GM18858 (cell line): ENCODE measurements at regions not wholly inside any gene's neighbourhood (a gene's known extent, or its start where the extent isn't known, plus 50 kb on each side); places are given as distances from the start of the nearest gene placed in this dataset.
"Not testable (repeated sequence)": the region's sequence is repeated elsewhere in the genome, so short reads cannot be mapped to it uniquely, and the experiment has no call there.

Source experiments
- ATAC-seq: cut with Tn5 transposase; IDR thresholded peaks from one replicate; pipeline ENCODE4 v1.9.1; 2021; ENCODE audit not compliant: unreplicated experiment

DNA sequence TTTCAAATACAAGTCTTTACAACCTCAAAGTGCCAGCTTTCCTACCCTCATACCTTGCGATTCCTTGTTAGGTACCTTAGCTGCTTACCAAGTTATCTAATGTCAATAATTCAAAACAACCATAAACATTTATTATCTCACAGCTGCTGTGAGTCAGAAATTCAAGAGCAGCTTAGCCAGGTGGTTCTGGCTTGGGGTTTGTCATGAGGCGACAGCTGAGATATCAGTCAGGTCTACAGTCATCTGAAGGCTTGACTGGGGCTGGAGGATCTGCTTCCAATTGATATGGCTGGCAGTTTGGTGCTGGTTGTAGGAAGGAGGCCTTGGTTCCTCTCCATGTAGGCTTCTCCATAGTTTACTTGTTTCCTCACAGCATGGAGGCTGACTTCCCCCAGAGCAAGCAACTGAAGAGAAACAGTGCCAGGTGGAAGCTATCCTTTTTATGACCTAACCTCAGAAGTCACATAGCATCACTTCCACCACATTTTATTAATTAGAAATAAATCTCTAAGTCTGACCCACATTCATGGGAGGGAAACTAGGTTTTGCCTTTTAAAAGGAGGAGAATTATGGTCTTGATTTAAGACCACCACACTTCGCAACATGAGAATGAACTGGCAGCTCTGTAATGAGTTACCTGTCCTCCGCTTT is 103.3 kb upstream of the FGGY start:
- no peak for ATAC-seq

DNA sequence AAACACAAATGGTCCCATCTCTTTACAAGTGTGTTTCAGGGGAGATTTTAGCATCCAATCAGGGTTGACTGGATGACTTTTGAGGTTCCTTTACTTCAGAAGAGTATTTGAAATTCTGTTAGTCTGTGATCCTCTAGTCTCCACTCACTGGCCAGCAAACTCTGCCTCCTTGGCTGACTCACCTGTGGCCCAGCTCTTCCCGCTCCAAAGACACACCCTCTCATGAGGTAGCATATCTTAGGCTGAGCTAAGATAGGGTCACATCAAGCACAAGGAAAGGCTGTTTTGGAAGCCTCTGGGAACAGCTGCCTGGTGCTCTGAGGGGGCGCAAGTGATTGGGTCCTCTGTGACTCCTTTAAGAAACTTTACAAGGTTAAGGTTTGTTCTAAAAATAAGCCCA is 102.3 kb upstream of the FGGY start:
- no peak for ATAC-seq

DNA sequence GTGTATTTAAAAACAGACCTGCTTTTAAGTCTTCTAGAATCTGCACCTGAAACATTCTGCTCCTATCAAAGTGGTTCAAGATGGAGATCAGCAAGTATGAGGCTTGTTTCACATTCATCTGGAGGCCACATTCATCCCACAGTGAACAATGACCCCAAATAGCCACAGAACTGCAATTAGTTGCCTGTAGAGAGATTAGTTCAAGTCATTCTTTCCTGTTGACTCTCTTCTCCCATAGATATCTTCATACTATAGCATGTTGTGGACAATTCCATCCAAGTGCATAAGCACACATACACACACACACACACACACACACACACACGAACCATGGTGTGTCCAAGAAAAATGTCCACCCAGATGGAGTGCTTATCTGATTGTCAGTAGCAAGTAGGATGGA is 101.7 kb upstream of the FGGY start:
- ATAC-seq: no peak

DNA sequence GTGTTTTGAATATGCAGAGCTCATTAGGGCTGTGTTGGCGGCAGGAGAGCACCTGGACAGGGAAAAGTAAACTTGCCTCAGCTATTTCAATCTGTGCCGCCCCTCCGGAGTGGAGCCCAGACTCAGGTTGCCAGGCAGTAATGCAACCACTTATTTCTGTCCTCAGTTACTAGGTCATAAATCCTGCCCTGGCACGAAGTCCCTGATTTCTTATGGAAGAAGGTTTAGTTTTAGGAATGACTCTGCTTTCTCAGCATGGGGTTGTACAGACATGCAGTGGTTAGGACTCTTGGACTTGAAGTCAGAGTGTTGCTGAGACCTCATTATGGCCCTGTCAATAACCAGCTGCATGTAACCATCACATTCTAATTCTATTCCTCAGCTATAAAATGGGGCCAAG is 98.3 kb upstream of the FGGY start:
- ATAC-seq: no peak

DNA sequence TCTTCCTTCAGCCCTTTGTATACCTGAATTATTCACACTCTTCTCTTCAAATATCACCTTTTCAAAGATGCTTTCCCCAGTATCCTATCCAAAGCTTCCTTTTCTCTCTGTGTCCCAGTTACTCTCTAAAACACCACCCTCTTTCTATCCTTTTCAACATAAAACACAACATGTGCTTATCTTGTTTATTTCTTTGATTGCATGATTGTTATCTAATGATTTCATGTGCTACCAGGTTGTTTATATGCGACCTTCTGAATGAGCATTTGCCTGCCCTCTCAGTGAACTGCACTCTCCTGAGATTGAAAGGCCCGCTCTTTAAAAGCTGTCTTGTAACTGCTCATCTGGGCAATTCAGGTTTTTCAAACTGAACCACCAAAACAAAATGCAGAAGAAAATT is 97.7 kb upstream of the FGGY start:
- ATAC-seq: no peak

DNA sequence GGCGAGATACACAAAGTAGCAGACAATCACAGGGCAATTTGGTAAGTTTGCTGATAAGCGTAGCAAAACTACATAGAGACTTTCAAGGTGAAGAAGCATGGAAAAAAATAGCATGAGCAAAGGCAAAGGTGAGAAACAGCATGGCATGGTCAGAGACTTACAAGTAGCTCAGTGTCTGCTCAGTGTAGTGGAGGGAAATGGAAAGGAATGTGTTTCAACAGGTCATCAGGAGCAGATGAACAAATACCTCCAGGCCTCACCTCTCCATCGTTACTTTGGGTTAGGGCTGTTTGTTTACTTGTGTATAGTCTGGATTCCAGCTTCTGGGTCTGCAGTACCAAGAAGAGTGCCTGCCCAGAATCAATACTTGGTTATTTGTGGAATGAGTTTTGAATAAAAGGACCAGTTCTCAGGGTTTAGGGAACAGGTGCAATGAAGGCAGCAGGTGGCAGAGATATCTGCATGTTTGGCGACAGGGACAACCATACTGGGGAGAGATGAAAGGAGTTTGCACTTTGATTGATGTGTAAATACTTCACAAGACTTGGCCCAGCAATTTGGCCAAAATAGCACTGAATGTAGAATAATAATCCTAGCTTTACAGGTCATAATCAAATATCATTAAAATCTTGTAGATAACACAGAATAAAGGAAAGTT is 97.0 kb upstream of the FGGY start:
- ATAC-seq: no peak

DNA sequence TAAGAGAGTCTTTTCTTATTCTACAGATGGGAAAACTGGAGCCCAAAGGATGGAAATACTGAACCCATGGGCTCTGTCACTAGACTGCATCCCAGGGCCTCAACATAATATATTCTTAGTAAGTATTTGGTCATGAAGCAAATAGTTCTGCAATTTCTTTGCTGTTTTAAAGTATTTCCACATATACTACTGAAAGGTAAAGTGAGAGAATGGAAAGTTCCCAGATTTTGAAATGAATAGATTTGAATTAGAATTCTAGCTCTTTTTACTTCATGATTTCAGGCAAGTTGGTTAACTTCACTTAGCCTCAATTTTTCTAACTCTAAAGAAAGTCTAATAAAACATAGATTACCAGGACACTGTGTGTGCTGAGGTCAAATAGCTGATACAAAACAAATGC is 95.6 kb upstream of the FGGY start:
- no peak for ATAC-seq

DNA sequence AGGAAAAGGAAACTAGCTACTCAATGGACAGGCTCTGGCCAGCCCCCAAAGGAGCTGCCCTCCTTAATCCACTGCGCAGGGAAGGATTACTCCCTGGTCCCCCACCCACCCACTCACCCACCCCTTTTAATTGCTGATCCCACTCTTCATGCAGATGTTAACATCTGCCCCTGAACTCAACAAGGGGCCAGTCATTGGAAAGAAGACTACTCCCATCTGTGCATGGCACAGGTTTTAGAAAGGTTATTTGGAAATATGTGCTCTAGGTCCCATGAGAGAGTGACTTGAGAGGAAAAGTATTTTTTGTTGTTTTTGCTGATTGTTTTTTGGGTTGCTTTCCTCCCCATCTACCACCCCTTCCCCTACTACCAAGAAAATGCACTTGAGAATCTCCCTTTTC is 94.4 kb upstream of the FGGY start:
- no peak for ATAC-seq

DNA sequence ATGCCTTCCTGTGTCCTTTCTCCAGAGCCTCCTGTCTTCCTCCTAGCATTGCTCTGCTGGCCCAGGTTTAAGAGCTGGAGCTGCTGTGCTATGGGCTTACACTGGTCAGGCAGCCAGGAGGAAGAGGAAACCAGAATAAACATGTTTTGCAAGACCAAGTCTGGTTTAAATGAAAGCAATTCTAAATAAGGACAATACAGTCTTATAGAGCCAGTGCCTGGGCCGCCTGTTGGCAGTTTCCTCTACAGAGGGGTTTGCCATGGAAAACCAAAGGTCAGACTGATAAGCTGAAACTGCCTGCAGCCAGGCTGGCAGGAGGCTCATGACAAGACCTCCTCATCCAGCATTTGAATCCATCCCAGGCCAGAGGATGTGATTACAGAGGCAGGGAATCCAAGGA is 92.9 kb upstream of the FGGY start:
- no peak for ATAC-seq

DNA sequence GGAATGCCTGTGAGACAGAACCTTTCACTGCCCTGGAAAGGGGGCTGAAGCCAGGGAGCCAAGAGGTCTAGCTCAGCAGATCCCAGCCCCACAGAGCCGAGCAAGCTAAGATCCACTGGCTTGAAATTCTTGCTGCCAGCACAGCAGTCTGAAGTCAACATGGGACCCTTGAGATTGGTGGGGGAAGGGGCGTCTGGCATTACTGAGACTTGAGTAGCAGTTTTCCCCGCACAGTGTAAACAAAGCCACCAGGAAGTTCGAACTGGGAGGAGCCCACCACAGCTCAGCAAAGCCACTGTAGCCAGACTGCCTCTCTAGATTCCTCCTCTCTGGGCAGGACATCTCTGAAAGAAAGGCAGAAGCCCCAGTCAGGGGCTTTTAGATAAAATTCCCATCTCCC is 90.3 kb upstream of the FGGY start:
- not testable (repeated sequence) for ATAC-seq

DNA sequence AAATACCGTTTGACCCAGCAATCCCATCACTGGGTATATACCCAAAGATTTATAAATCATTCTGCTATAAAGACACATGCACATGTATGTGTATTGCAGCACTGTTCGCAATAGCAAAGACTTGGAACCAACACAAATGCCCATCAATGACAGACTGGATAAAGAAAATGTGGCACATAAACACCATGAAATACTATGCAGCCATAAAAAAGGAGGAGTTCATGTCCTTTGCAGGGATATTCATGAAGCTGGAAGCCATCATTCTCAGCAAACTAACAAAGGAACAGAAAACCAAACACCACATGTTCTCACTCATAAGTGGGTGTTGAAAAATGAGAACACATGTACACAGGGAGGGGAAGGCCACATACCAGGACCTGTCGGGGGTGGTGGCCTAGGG is 86.5 kb upstream of the FGGY start:
- not testable (repeated sequence) for ATAC-seq

DNA sequence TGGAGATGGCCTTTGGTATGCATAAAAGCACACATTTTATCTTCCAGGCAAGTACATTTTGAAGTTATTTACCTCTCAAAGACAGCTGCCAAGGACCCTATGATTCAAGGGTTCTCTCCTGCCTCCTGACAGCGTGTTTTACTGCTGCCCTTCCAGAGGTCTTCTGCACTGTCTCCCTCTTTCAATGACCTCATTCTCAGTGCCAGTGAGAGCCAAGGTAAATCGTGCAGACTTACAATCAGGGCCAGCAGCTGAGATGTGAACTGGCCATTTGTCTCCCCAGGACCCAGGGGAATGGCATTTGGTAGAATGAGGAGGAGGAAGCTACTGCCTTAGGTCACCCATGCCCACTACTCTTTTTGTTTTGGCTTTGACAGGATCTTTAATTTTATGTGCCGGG is 84.2 kb upstream of the FGGY start:
- ATAC-seq: no peak

DNA sequence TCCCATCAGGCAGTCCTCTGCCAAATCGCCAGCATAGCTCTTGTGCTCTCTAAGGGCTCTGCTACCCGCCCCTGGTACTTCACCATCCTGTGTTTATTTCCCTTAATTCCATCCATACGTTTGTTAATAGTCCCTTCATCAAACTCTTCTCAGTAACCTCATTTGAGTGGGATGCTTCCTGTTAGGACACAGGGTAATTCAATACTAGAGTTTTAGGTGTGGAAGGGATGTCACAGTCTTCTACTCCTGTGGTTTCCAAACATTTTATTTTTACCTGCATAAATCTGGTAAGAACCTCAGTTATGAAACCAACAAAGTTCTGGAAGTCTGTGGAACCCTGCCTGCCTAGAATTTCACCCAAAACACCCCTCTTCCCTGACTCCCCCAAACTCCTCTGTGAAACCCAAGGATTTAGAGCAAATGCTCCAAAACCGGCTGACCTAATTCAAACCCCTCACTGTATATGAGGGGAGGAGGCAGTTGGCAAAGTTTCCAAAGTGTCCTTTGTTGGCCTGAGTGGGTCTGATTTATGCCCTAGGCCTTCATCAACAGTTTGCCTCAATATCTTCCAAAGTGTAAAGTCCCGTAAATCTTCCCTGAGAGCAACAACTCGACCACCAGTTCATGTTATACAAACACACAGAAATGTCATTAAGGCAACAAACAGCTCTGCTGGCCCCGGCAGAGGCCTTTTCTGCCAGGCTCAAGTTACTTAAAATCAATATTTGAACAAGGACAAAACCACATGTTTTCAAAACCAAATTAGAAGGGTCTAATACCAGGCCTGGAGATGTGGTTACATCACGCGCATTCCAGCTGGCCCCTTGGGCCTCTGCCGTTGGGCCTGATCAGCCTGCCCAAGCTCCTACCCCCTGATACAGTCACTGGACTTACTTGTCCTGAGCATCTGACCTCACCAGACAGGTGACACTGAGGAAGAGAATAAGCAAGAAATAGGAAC is 82.4 kb upstream of the FGGY start:
- ATAC-seq: no peak

DNA sequence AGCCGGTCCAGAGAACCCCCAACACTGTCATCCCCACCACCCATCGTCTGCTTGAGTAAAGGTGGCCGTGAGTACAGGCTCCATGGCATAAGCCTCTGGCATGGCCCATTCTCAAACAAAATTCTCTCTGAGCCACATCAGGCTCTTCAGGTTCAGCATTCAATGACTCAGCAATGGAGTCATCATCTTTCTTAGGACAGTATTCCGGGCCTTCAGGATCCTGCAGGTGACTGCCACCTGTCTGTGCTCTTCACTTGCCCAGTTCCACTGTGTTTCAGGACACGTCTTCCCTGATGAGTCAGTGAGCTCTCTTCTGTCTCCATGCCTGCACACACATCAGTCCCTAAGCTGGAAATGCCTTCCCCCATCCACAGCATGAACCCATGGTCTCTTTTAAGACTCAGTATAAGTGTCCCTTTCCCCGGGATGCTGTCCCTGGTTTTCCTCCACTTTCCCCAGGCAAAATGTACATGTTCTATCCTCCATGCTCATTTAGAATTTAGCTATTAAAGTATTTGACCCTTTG is 81.1 kb upstream of the FGGY start:
- ATAC-seq: no peak

DNA sequence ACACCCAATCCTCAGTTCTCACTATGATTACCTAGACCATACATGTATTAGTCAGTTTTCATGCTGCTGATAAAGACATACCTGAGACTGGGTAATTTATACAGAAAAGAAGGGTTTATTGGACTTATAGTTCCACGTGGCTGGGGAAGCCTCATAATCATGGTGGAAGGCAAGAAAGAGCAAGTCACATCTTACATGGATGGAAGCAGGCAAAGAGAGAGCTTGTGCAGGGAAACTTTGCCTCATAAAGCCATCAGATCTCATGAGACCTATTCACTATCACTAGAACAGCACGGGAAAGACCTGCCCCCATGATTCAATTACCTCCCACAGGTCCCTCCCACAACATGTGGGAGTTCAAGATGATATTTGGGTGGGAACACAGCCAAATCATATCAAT is 79.5 kb upstream of the FGGY start:
- ATAC-seq: not testable (repeated sequence)

DNA sequence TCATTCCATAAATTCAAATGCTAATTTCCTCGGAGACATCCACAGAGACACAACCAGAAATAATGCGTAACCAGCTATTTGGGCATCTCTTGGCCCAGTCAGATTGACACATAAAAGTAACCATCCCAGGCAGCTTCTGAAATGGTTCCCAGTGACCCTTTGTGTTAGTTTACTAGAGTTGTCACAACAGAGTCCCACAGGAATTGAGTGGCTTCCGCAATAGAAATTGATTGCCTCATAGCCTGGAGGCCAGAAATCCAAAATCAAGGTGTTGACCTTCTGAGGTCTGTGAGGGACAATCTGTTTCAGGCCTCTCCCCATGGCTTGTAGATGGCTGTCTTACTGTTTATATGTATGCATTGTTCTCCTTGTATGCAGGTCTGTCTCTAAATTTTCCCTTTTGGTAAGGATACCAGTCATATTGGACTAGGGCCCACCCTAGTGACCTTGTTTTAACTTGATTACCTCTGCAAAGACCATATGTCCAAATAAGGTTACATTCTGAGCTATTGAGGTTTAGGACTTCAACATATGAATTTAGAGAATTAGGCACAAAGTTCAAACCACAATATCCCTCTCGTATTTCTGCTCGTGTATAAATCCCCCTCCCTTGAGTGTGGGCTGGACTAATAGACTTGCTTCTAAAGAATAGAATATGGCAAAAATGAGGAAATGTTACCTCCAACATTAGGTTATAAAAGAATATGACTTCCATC is 78.2 kb upstream of the FGGY start:
- no peak for ATAC-seq

DNA sequence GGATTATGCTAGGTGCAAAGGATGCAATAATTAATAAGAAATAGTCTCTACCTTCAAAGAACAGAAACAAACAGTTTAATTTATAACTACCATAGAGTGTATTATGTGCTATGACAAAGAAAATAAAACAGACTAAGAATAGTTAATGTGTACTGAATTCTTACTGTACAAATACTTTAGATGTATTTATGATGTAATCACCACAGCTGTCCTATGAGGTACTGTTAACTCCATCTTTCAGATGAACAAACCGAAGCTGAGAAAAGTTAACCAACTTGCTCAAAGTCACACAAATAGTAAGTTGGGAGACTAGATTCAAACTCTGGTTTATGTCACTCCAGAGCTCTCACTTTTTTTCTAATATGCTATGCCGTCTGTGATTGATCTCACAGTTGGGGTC is 77.0 kb upstream of the FGGY start:
- no peak for ATAC-seq

DNA sequence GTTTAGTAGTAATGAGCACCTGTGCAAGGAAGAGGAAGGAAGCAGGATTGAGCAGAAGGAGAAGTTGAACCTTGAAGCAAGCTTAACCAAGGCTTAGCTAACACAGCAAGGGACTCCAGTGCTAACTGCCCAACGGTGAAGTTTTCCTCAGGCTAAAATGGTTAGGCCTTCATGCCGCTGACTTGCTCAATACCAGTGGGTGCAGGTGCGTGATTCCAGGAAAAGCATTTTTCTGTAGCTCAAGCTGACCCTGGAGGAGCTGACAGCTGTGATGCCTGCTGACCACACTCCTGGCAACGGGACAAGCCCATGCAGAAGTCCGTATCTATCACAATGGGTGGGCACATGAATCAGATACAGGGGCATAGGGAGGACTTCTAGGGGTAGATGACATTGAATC is 76.5 kb upstream of the FGGY start:
- ATAC-seq: no peak

DNA sequence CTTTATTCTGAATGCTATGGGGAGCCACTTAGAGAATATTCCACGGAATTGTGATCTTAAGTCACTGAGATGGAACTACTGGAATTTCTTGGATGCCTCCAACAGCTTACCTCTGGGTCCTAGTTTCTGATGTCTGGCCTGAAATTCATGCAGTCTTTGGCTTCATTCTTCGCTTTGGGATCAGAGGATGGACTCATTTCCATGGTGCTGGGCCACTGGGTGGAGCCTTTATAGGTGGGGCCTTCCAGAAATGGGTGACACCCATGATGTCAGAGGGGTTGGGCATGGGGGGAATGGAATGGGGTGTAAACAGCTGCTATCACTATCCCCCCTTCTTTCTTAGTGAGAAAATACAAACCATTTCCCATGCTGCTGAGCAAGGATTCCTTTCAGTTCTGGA is 73.7 kb upstream of the FGGY start:
- ATAC-seq: no peak

DNA sequence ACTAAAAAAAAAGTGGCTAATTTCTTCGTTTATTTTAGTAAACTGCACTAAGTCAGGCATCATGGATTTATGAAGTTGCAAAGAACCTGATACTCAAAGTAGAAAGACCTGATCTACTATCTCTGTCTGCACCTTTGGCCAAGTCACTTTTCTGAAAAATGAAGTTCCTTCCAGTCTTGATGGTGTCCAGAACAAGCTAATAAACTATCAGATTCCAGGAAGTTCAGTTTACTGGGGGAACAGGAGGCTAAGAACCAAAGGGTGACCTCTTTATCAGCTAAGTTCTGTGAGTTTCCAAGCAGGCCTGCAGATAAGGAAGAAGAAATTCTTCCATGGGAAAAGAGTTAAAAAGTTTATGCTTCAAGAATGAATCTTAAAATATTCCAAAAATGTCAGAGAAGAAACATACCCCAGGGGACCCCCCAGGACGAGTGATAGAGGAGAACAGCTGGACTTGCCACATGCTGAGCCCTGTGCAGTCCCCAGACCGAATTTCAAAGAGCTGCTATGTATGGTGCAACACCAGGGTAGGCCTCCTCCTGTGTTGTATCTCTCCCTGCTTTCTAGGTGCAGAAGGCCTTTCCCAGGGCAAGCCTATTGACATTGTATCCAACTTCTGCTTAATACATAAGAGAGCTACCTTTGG is 72.8 kb upstream of the FGGY start:
- ATAC-seq: no peak
